MM.1S (cell line): ENCODE measurements at regions not wholly inside any gene's neighbourhood (a gene's known extent, or its start where the extent isn't known, plus 50 kb on each side); places are given as distances from the start of the nearest gene placed in this dataset.
"Not testable (repeated sequence)": the region's sequence is repeated elsewhere in the genome, so short reads cannot be mapped to it uniquely, and the experiment has no call there.

Experiments
- DNase-seq: peaks from one replicate; pipeline ENCODE4 v3.0.0-alpha.2; 2015
- H2AFZ ChIP-seq: fragments of 300-600 bp; sonication (generic); 2 replicates; pipeline ENCODE4 v1.6.0; 2016; ENCODE audit warnings: antibody characterized with exemption, low read length
- H3F3A ChIP-seq: fragments of 300-600 bp; sonication (generic); 2 replicates; pipeline ENCODE4 v1.6.1; 2016; ENCODE audit warnings: mild to moderate bottlenecking, antibody characterized with exemption, low read length, moderate library complexity, mixed read lengths; ENCODE audit not compliant: insufficient read depth
- H3K27ac ChIP-seq: fragments of 300-600 bp; sonication (generic); 2 replicates; pipeline ENCODE4 v1.5.1; 2016; ENCODE audit warnings: mild to moderate bottlenecking, low read length
- H3K27me3 ChIP-seq: fragments of 300-600 bp; sonication (generic); replicated peaks from 2 replicates; pipeline ENCODE4 v1.6.0; 2016; ENCODE audit warnings: low read length; ENCODE audit not compliant: insufficient read depth
- H3K36me3 ChIP-seq: fragments of 300-600 bp; sonication (generic); replicated peaks from 2 replicates; pipeline ENCODE4 v1.6.1; 2016; ENCODE audit warnings: mild to moderate bottlenecking, low read length, mixed read lengths; ENCODE audit not compliant: insufficient read depth
- H3K4me1 ChIP-seq: fragments of 300-600 bp; sonication (generic); 2 replicates; pipeline ENCODE4 v1.6.1; 2016; ENCODE audit warnings: low read length, mixed read lengths
- H3K4me2 ChIP-seq: fragments of 300-600 bp; sonication (generic); 2 replicates; pipeline ENCODE4 v1.6.0; 2016; ENCODE audit warnings: low read depth, low read length
- H3K4me3 ChIP-seq: fragments of 300-600 bp; sonication (generic); 2 replicates; pipeline ENCODE4 v1.5.1; 2016; ENCODE audit warnings: low read length, mixed read lengths
- H3K79me2 ChIP-seq: fragments of 300-600 bp; sonication (generic); 2 replicates; pipeline ENCODE4 v1.6.1; 2016; ENCODE audit warnings: mixed run types, low read length, mixed read lengths
- H3K9ac ChIP-seq: fragments of 300-600 bp; sonication (generic); 2 replicates; pipeline ENCODE4 v1.6.1; 2016; ENCODE audit warnings: low read length, mixed read lengths
- H3K9me2 ChIP-seq: fragments of 300-600 bp; sonication (generic); replicated peaks from 2 replicates; pipeline ENCODE4 v1.6.1; 2016; ENCODE audit warnings: mild to moderate bottlenecking, low read length, mixed read lengths; ENCODE audit not compliant: insufficient read depth
- H3K9me3 ChIP-seq: fragments of 300-600 bp; sonication (generic); replicated peaks from 2 replicates; pipeline ENCODE4 v1.6.1; 2016; ENCODE audit warnings: mild to moderate bottlenecking, low read length, mixed read lengths; ENCODE audit not compliant: insufficient read depth
- H4K20me1 ChIP-seq: fragments of 300-600 bp; sonication (generic); 2 replicates; pipeline ENCODE4 v1.6.1; 2016; ENCODE audit warnings: mild to moderate bottlenecking, low read length, moderate library complexity, mixed read lengths; ENCODE audit not compliant: insufficient read depth
- CTCF ChIP-seq: fragments of 300-600 bp; sonication (generic); IDR thresholded peaks from 2 replicates; pipeline ENCODE4 v1.5.1; 2016; ENCODE audit warnings: antibody characterized with exemption, low read length, mixed read lengths
- EZH2 ChIP-seq: fragments of 300-600 bp; sonication (generic); optimal IDR thresholded peaks from 2 replicates; pipeline ENCODE3; 2017; ENCODE audit warnings: low read depth, mild to moderate bottlenecking, antibody characterized with exemption, low read length, mixed read lengths
- EZH2phosphoT487 ChIP-seq: fragments of 300-600 bp; sonication (generic); IDR thresholded peaks from 2 replicates; pipeline ENCODE4 v1.6.1; 2018; ENCODE audit warnings: antibody characterized with exemption, low read length

- Histone ChIP-seq H3K4me1 (no peaks in the 10 kb centered on the region), H3K9me2 (no peaks in the 10 kb centered on the region), H3K9ac (no peak overlapping the region), H4K20me1 (no peaks in the 10 kb centered on the region), H3K9me3 (no peaks in the 10 kb centered on the region), H3K27me3 (no peaks in the 10 kb centered on the region), H3K4me3 (no peak overlapping the region), H3K27ac (no peak overlapping the region), H3K79me2 (no peaks in the 10 kb centered on the region), H3K4me2 (no peak overlapping the region), H3F3A (no peaks in the 10 kb centered on the region), H3K36me3 (no peaks in the 10 kb centered on the region), H2AFZ (no peak overlapping the region)
- DNase-seq: no peak
- TF ChIP-seq EZH2 (no peak), CTCF (no peak), EZH2phosphoT487 (no peak)
These were observed 64.2 kb upstream of the SVIL start for GRCh38 chr10:29698773-29699490.

GRCh38 chr10:29696581-29696980 lies 61.8 kb upstream of the SVIL start:
- not testable (repeated sequence) for H3K79me2 ChIP-seq, H3K4me3 ChIP-seq, H3K9me2 ChIP-seq, H3F3A ChIP-seq, H2AFZ ChIP-seq, H3K27ac ChIP-seq, H3K4me2 ChIP-seq, DNase-seq, H4K20me1 ChIP-seq, H3K36me3 ChIP-seq, H3K9ac ChIP-seq, H3K27me3 ChIP-seq, H3K4me1 ChIP-seq, H3K9me3 ChIP-seq

- Histone ChIP-seq H3K4me3 (no peak overlapping the region), H3K4me1 (no peaks in the 10 kb centered on the region), H3K9me2 (no peaks in the 10 kb centered on the region), H3K27me3 (no peaks in the 10 kb centered on the region), H3K4me2 (no peak overlapping the region), H3K36me3 (no peaks in the 10 kb centered on the region), H2AFZ (no peak overlapping the region), H3K9me3 (no peaks in the 10 kb centered on the region), H3F3A (no peaks in the 10 kb centered on the region), H3K9ac (no peak overlapping the region), H3K79me2 (no peaks in the 10 kb centered on the region), H4K20me1 (no peaks in the 10 kb centered on the region), H3K27ac (no peak overlapping the region)
- no peak for DNase-seq
- TF ChIP-seq EZH2 (no peak), EZH2phosphoT487 (no peak), CTCF (no peak)
These were observed 59.4 kb upstream of the SVIL start for GRCh38 chr10:29694121-29694520.

- Histone ChIP-seq H3K9ac (no peak overlapping the region), H4K20me1 (no peaks in the 10 kb centered on the region), H3K4me2 (no peak overlapping the region), H3K9me3 (no peaks in the 10 kb centered on the region), H3K79me2 (no peaks in the 10 kb centered on the region), H2AFZ (no peak overlapping the region), H3K4me1 (no peaks in the 10 kb centered on the region), H3K4me3 (no peak overlapping the region), H3K27me3 (no peaks in the 10 kb centered on the region), H3F3A (no peaks in the 10 kb centered on the region), H3K27ac (no peak overlapping the region), H3K9me2 (no peaks in the 10 kb centered on the region), H3K36me3 (no peaks in the 10 kb centered on the region)
- DNase-seq: no peak
- TF ChIP-seq CTCF: no peak
- TF ChIP-seq EZH2: no peak
- no peak for TF ChIP-seq EZH2phosphoT487
These were observed 57.4 kb upstream of the SVIL start for GRCh38 chr10:29692121-29692539.
